ENCODE measurements at regions not wholly inside any gene's neighbourhood (a gene's known extent, or its start where the extent isn't known, plus 50 kb on each side); places are given as distances from the start of the nearest gene placed in this dataset.
A peak's percentile ranks its signal among the peaks of the same experiment; 100 is the strongest.

DNA sequence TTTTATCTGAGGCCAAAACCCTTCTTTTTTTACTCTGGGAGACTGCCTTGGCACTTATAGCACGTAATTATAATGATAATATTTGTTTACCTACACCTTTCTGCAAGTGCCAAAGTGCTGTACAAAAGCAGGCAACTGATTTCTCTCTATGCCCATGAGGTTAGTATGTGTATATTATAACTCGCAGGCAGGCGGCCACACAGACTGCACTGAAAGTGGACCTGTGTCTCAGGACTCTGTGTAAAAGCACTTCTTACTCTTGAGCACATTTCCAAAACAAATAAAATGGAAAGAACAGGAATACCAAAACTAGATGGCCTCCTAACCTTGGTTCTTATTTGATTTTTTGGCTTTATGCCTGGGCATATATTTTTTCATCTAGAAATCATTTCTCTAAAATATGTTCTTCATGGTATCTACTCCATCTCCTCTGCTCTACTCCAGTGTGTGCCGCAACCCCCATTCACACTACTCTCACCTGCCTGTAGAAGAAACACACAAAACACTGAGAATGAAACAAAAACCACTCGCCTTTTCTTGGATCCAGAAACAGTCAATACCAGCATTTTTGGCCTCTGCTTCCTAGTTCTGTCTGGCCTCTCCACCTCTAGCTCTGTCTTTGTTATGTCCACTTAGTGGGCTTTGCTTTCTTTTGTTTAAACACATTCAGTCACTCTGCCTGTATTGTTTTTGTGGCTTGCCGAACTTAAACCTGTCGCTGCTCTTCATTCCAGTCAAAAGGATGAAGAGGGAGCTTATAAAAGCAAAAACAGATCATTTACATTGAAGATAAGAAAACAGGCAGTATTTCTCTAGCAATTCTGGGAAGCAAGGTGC lies 934.5 kb upstream of the TENM3 start:
- FAIRE-seq: no peak
- Histone ChIP-seq H4K20me1 (ENCODE audit: control insufficient read depth, insufficient read depth) (no peaks in the 10 kb centered on the region), H3K27ac (ENCODE audit: control insufficient read depth, insufficient read depth) (no peak overlapping the region), H3K36me3 (ENCODE audit: control insufficient read depth in 2 of 2, insufficient read depth in 2 of 2, low read length in 1 of 2) (no peaks in the 10 kb centered on the region), H3K27me3 (replicated peaks in 1 of 2; ENCODE audit: control insufficient read depth in 2 of 2, insufficient read depth in 2 of 2, low read length in 1 of 2) (no peaks in the 10 kb centered on the region), H3K79me2 (ENCODE audit: control insufficient read depth, insufficient read depth, low read length) (no peaks in the 10 kb centered on the region), H3K9me3 (replicated peaks; ENCODE audit: control insufficient read depth, insufficient read depth, low read length) (no peaks in the 10 kb centered on the region), H2AFZ (ENCODE audit: control insufficient read depth, low read depth, low read length) (no peak overlapping the region), H3K9ac (ENCODE audit: control insufficient read depth, insufficient read depth, low read length) (no peak overlapping the region), H3K4me2 (ENCODE audit: control insufficient read depth, insufficient read depth) (0 out of 2 replicates have a peak overlapping the region, but pooled peaks have one; percentile 17), H3K4me1 (ENCODE audit: control insufficient read depth, insufficient read depth, low read length) (no peaks in the 10 kb centered on the region), H3K4me3 (no peak overlapping the region)
- RAD21 ChIA-PET (ENCODE audit: unreplicated experiment): no interaction called here
- 19% methylated on average over 7 of the region's 7 CpGs for WGBS (ENCODE audit: insufficient coverage, insufficient replicate concordance, low lambda C conversion rate, missing lambda C conversion rate)
- no peak for TF ChIP-seq NFXL1 (IDR thresholded peaks at IDR 0.05; ENCODE audit: borderline replicate concordance)
- ATAC-seq: no peak
- in situ Hi-C loops (cut with MboI): no loop called here
- intact Hi-C loops (cut with micrococcal nuclease; ENCODE audit: unreplicated experiment): loop anchor here (10.0 kb wide), 1 partner anchor 1616 kb away; no protein-coding TSS in a partner anchor
- POLR2A ChIA-PET: no interaction called here
- SMC1A ChIA-PET (ENCODE audit: uncharacterized antibody, unreplicated experiment): no interaction called here
- DNase-seq (ENCODE audit: low read depth, low spot score): no peak
- CTCF ChIA-PET: interaction anchor here (0.8 kb wide), 1 partner anchor 220 kb away, joined by 3 read pairs; no protein-coding TSS in a partner anchor
- no TSS peak for BruUV-seq (replicated peaks)

GRCh38 chr4:181312066-181312465 lies 931.1 kb upstream of the TENM3 start:
- Histone ChIP-seq H3K4me1 (ENCODE audit: control insufficient read depth, insufficient read depth, low read length) (no peaks in the 10 kb centered on the region), H3K27ac (ENCODE audit: control insufficient read depth, insufficient read depth) (no peak overlapping the region), H3K79me2 (ENCODE audit: control insufficient read depth, insufficient read depth, low read length) (no peaks in the 10 kb centered on the region), H3K27me3 (replicated peaks in 1 of 2; ENCODE audit: control insufficient read depth in 2 of 2, insufficient read depth in 2 of 2, low read length in 1 of 2) (no peaks in the 10 kb centered on the region), H3K9me3 (replicated peaks; ENCODE audit: control insufficient read depth, insufficient read depth, low read length) (no peaks in the 10 kb centered on the region), H3K4me2 (ENCODE audit: control insufficient read depth, insufficient read depth) (no peak overlapping the region), H3K9ac (ENCODE audit: control insufficient read depth, insufficient read depth, low read length) (no peak overlapping the region), H2AFZ (ENCODE audit: control insufficient read depth, low read depth, low read length) (no peak overlapping the region), H3K36me3 (ENCODE audit: control insufficient read depth in 2 of 2, insufficient read depth in 2 of 2, low read length in 1 of 2) (no peaks in the 10 kb centered on the region), H3K4me3 (no peak overlapping the region), H4K20me1 (ENCODE audit: control insufficient read depth, insufficient read depth) (no peaks in the 10 kb centered on the region)
- no peak for ATAC-seq
- RAD21 ChIA-PET (ENCODE audit: unreplicated experiment): no interaction called here
- intact Hi-C loops (cut with micrococcal nuclease; ENCODE audit: unreplicated experiment): no loop called here
- no peak for DNase-seq (ENCODE audit: low read depth, low spot score)
- POLR2A ChIA-PET: no interaction called here
- CTCF ChIA-PET: interaction anchor here (1.1 kb wide), 1 partner anchor 10 kb away, joined by 3 read pairs; no protein-coding TSS in a partner anchor
- in situ Hi-C loops (cut with MboI): no loop called here
- FAIRE-seq: no peak
- BruUV-seq (replicated peaks): no TSS peak
- SMC1A ChIA-PET (ENCODE audit: uncharacterized antibody, unreplicated experiment): interaction anchor here (0.6 kb wide), 2 partner anchors 117 to 493 kb away, joined by 3 read pairs; no protein-coding TSS in a partner anchor
- 39% methylated on average over 4 of the region's 4 CpGs for WGBS (ENCODE audit: insufficient coverage, insufficient replicate concordance, low lambda C conversion rate, missing lambda C conversion rate)
- TF ChIP-seq, protein P1, sequence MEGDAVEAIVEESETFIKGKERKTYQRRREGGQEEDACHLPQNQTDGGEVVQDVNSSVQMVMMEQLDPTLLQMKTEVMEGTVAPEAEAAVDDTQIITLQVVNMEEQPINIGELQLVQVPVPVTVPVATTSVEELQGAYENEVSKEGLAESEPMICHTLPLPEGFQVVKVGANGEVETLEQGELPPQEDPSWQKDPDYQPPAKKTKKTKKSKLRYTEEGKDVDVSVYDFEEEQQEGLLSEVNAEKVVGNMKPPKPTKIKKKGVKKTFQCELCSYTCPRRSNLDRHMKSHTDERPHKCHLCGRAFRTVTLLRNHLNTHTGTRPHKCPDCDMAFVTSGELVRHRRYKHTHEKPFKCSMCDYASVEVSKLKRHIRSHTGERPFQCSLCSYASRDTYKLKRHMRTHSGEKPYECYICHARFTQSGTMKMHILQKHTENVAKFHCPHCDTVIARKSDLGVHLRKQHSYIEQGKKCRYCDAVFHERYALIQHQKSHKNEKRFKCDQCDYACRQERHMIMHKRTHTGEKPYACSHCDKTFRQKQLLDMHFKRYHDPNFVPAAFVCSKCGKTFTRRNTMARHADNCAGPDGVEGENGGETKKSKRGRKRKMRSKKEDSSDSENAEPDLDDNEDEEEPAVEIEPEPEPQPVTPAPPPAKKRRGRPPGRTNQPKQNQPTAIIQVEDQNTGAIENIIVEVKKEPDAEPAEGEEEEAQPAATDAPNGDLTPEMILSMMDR (IDR thresholded peaks at IDR 0.05 in 2 of 3, conservative IDR thresholded peaks at IDR 0.05 in 1 of 3; ENCODE audit: control insufficient read depth in 2 of 3, extremely low read depth in 1 of 3, insufficient read depth in 1 of 3, low read depth in 3 of 3, low read length in 3 of 3): no peak
- TF ChIP-seq, protein P2, sequence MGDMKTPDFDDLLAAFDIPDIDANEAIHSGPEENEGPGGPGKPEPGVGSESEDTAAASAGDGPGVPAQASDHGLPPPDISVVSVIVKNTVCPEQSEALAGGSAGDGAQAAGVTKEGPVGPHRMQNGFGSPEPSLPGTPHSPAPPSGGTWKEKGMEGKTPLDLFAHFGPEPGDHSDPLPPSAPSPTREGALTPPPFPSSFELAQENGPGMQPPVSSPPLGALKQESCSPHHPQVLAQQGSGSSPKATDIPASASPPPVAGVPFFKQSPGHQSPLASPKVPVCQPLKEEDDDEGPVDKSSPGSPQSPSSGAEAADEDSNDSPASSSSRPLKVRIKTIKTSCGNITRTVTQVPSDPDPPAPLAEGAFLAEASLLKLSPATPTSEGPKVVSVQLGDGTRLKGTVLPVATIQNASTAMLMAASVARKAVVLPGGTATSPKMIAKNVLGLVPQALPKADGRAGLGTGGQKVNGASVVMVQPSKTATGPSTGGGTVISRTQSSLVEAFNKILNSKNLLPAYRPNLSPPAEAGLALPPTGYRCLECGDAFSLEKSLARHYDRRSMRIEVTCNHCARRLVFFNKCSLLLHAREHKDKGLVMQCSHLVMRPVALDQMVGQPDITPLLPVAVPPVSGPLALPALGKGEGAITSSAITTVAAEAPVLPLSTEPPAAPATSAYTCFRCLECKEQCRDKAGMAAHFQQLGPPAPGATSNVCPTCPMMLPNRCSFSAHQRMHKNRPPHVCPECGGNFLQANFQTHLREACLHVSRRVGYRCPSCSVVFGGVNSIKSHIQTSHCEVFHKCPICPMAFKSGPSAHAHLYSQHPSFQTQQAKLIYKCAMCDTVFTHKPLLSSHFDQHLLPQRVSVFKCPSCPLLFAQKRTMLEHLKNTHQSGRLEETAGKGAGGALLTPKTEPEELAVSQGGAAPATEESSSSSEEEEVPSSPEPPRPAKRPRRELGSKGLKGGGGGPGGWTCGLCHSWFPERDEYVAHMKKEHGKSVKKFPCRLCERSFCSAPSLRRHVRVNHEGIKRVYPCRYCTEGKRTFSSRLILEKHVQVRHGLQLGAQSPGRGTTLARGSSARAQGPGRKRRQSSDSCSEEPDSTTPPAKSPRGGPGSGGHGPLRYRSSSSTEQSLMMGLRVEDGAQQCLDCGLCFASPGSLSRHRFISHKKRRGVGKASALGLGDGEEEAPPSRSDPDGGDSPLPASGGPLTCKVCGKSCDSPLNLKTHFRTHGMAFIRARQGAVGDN (IDR thresholded peaks at IDR 0.05): no peak
- no peak for TF ChIP-seq GABPA (IDR thresholded peaks at IDR 0.05; ENCODE audit: low read depth)
- TF ChIP-seq, protein P3, sequence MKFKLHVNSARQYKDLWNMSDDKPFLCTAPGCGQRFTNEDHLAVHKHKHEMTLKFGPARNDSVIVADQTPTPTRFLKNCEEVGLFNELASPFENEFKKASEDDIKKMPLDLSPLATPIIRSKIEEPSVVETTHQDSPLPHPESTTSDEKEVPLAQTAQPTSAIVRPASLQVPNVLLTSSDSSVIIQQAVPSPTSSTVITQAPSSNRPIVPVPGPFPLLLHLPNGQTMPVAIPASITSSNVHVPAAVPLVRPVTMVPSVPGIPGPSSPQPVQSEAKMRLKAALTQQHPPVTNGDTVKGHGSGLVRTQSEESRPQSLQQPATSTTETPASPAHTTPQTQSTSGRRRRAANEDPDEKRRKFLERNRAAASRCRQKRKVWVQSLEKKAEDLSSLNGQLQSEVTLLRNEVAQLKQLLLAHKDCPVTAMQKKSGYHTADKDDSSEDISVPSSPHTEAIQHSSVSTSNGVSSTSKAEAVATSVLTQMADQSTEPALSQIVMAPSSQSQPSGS (IDR thresholded peaks at IDR 0.05; ENCODE audit: low read length): no peak
- TF ChIP-seq IKZF2 (IDR thresholded peaks at IDR 0.05): no peak
- TF ChIP-seq KLF5 (IDR thresholded peaks at IDR 0.05; ENCODE audit: partially characterized antibody): no peak
- no peak for TF ChIP-seq SIX5 (IDR thresholded peaks at IDR 0.05; ENCODE audit: low read depth, low read length, severe bottlenecking)
- TF ChIP-seq LARP7 (IDR thresholded peaks at IDR 0.05): no peak

Data from GM12878 (cell line).